DND-41 (cell line): ENCODE measurements at regions not wholly inside any gene's neighbourhood (a gene's known extent, or its start where the extent isn't known, plus 50 kb on each side); places are given as distances from the start of the nearest gene placed in this dataset.

ENCODE experiments used
- ATAC-seq: fragments of 200-7000 bp; cut with Tn5 transposase; 3 replicates; pipeline ENCODE4 v1.9.1; 2021; ENCODE audit warnings: low read depth; ENCODE audit not compliant: insufficient read depth
- DNase-seq: peaks from one replicate; pipeline ENCODE4 v3.0.0-alpha.2; 2020
- H2AFZ ChIP-seq: 2 replicates; pipeline ENCODE4 v1.6.0; 2012; ENCODE audit warnings: low read depth, low read length
- H3K27ac ChIP-seq: 2 replicates; pipeline ENCODE4 v1.5.1; 2012; ENCODE audit warnings: low read length, inconsistent platforms
- H3K27me3 ChIP-seq: fragments of 200-600 bp; sonication (generic); 2 replicates; pipeline ENCODE4 v1.6.0; 2012; ENCODE audit warnings: low read length, mild to moderate bottlenecking, inconsistent platforms; ENCODE audit not compliant: insufficient read depth, poor library complexity
- H3K36me3 ChIP-seq: 2 replicates; pipeline ENCODE4 v1.5.1; 2012; ENCODE audit warnings: low read length, inconsistent platforms; ENCODE audit not compliant: insufficient read depth
- H3K4me1 ChIP-seq: 2 replicates; pipeline ENCODE4 v1.5.1; 2012; ENCODE audit warnings: mild to moderate bottlenecking, low read length; ENCODE audit not compliant: insufficient read depth
- H3K4me2 ChIP-seq: 2 replicates; pipeline ENCODE4 v1.6.0; 2012; ENCODE audit warnings: mild to moderate bottlenecking, moderate library complexity, low read length, inconsistent platforms; ENCODE audit not compliant: insufficient read depth
- H3K4me3 ChIP-seq, 2 experiments: fragments of 200-600 bp in 1 of 2; shearing (Covaris generic) in 1 of 2; 2 replicates each; pipeline ENCODE4 v1.5.1; 2012 to 2016; ENCODE audit warnings: inconsistent platforms in 2 of 2, low read length in 2 of 2, mild to moderate bottlenecking in 2 of 2, low read depth in 1 of 2, moderate library complexity in 1 of 2
- H3K79me2 ChIP-seq: 2 replicates; pipeline ENCODE4 v1.6.0; 2012; ENCODE audit warnings: low read length, inconsistent platforms; ENCODE audit not compliant: insufficient read depth
- H3K9ac ChIP-seq: 2 replicates; pipeline ENCODE4 v1.6.0; 2012; ENCODE audit warnings: low read depth, mild to moderate bottlenecking, inconsistent platforms, low read length, moderate library complexity
- H3K9me3 ChIP-seq: 2 replicates; pipeline ENCODE4 v1.5.1; 2012; ENCODE audit warnings: low read length, moderate library complexity, mild to moderate bottlenecking, inconsistent platforms; ENCODE audit not compliant: insufficient read depth, severe bottlenecking
- H4K20me1 ChIP-seq: 2 replicates; pipeline ENCODE4 v1.6.0; 2012; ENCODE audit warnings: low read length; ENCODE audit not compliant: insufficient read depth
- CTCF ChIP-seq: IDR thresholded peaks from 2 replicates; pipeline ENCODE4 v1.5.1; 2012; ENCODE audit warnings: borderline replicate concordance, low read length, moderate library complexity, mild to moderate bottlenecking; ENCODE audit not compliant: poor library complexity, severe bottlenecking; ENCODE audit errors: extremely low read depth
- EZH2 ChIP-seq: IDR thresholded peaks from 3 replicates; pipeline ENCODE4 v1.6.1; 2012; ENCODE audit warnings: borderline replicate concordance, low read depth, mild to moderate bottlenecking, moderate library complexity, low read length, inconsistent platforms; ENCODE audit not compliant: severe bottlenecking

DNA sequence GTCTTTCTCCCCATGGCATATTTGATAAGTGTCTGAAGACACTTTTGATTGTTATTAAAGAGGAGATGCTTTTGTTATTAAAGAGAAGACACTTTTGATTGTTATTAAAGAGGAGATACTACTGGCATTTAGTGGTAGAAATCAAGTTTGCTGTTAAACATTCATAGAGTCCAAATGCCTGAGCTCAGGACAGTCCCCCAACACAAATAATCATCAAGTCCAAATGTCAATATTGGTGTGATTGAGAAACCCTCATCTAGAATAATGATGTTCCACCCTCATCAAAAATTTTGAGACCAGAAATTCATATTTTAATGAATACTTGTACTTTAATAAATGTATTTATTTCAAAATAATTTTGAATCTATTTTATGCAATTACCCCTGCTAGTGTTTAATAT lies 1412.9 kb upstream of the PCDH7 start:
- ATAC-seq (no peak), DNase-seq (no peak)
- Histone ChIP-seq H3K4me3 (no peak overlapping the region), H3K9ac (no peak overlapping the region), H3K9me3 (no peaks in the 10 kb centered on the region), H2AFZ (no peak overlapping the region), H3K27ac (no peak overlapping the region), H3K4me1 (no peaks in the 10 kb centered on the region), H3K4me2 (no peak overlapping the region), H3K36me3 (no peaks in the 10 kb centered on the region), H3K27me3 (no peaks in the 10 kb centered on the region), H4K20me1 (no peaks in the 10 kb centered on the region), H3K79me2 (no peaks in the 10 kb centered on the region)
- no peak for TF ChIP-seq CTCF

- Histone ChIP-seq H3K4me3 (no peak overlapping the region), H3K27ac (no peak overlapping the region), H3K4me2 (no peak overlapping the region), H3K36me3 (no peaks in the 10 kb centered on the region), H4K20me1 (no peaks in the 10 kb centered on the region), H3K79me2 (no peaks in the 10 kb centered on the region), H2AFZ (no peak overlapping the region), H3K9me3 (no peaks in the 10 kb centered on the region), H3K4me1 (no peaks in the 10 kb centered on the region), H3K27me3 (no peaks in the 10 kb centered on the region), H3K9ac (no peak overlapping the region)
- DNase-seq: no peak
- no peak for TF ChIP-seq EZH2
- no peak for TF ChIP-seq CTCF
- no peak for ATAC-seq
Observed at GRCh38 chr4:29307755-29308154, 1412.4 kb upstream of the PCDH7 start.

DNA sequence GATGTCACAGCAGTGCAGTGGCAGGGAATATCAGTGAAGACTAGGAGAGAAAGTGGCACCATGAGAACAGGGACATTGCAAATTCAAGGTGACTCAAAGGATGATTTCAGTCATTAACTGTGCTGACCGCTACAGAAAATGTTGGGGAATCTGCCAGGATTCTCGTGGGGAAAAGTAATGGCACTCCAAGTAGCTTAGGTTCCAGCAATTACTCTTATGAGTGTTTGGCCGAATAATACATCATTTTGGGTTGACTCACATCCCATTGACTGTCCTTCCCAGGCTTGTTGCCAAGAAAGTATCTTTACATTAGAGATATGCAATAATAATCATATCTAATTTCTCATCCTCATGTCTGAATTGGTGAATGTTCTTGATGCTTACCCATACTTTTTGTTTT lies 1411.1 kb upstream of the PCDH7 start:
- no peaks in the 10 kb centered on the region for H3K4me1 ChIP-seq
- H3K36me3 ChIP-seq: no peaks in the 10 kb centered on the region
- no peak for TF ChIP-seq EZH2
- no peak for TF ChIP-seq CTCF
- H3K4me2 ChIP-seq: no peak overlapping the region
- H3K27ac ChIP-seq: no peak overlapping the region
- H2AFZ ChIP-seq: no peak overlapping the region
- no peaks in the 10 kb centered on the region for H4K20me1 ChIP-seq
- H3K9me3 ChIP-seq: no peaks in the 10 kb centered on the region
- no peaks in the 10 kb centered on the region for H3K79me2 ChIP-seq
- H3K27me3 ChIP-seq: no peaks in the 10 kb centered on the region
- ATAC-seq (no peak), DNase-seq (no peak)
- H3K9ac ChIP-seq: no peak overlapping the region
- H3K4me3 ChIP-seq: no peak overlapping the region

DNA sequence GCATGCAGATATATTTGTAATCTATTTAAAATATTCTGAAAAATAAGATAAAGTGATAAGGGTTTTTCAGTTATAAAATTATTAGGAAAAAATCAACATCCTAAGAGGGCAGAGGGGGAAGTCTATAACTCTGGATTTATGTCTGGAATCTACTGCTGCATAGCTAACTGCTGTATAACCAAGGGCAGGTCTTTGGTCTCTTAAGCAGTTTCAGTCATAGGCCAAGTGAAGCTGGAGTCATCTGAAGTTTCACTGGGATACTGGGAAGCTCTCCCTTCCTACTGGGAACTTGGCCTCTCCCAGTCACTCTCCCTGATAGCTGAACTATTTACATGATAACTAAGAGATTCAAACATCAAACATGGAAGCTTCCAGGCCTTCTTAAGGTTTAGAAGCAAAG lies 1409.9 kb upstream of the PCDH7 start:
- H3K9ac ChIP-seq: no peak overlapping the region
- H3K4me3 ChIP-seq: no peak overlapping the region
- DNase-seq (no peak), ATAC-seq (no peak)
- no peak overlapping the region for H3K27ac ChIP-seq
- H3K9me3 ChIP-seq: no peaks in the 10 kb centered on the region
- H4K20me1 ChIP-seq: no peaks in the 10 kb centered on the region
- no peak for TF ChIP-seq CTCF
- no peak for TF ChIP-seq EZH2
- H2AFZ ChIP-seq: no peak overlapping the region
- no peak overlapping the region for H3K4me2 ChIP-seq
- H3K27me3 ChIP-seq: no peaks in the 10 kb centered on the region
- no peaks in the 10 kb centered on the region for H3K79me2 ChIP-seq
- no peaks in the 10 kb centered on the region for H3K4me1 ChIP-seq
- no peaks in the 10 kb centered on the region for H3K36me3 ChIP-seq
